SK-N-MC (cell line): ENCODE measurements at regions not wholly inside any gene's neighbourhood (a gene's known extent, or its start where the extent isn't known, plus 50 kb on each side); places are given as distances from the start of the nearest gene placed in this dataset.

Source experiments
- EZH2 ChIP-seq: fragments of 200-600 bp; sonication (generic); IDR thresholded peaks from one replicate; pipeline ENCODE4 v1.6.1; 2017; ENCODE audit warnings: antibody characterized with exemption
- FOXP2 ChIP-seq: optimal IDR thresholded peaks from 2 replicates; pipeline ENCODE3; 2011; ENCODE audit warnings: mild to moderate bottlenecking, moderate library complexity; ENCODE audit not compliant: insufficient read depth; ENCODE audit errors: extremely low read length, control extremely low read depth
- POLR2AphosphoS5 ChIP-seq: IDR thresholded peaks from 2 replicates; pipeline ENCODE4 v1.6.1; 2012; ENCODE audit warnings: mild to moderate bottlenecking, low read depth, low read length, borderline replicate concordance

DNA sequence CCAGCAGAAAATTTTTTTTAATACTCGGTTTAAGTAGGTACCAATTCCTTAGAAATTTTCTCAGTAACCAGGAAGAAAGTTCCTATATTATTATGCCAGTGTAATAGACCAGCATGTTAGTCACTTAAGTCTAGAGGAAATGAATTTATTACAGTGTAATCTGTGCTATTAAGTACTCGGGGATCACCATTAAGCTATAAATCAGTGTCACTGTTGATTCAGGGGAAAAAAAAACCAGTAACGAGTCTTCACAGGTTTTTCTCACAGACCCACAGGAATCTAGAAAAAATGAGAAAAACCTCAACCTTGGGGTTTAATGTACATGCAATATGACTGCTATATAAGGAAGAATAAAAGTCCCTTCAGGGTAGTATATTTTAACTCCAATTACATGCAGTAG is 138.3 kb upstream of the IL1RAPL2 start:
- no peak for TF ChIP-seq EZH2
- no peak for TF ChIP-seq FOXP2
- no peak for TF ChIP-seq POLR2AphosphoS5
